ENCODE measurements at regions not wholly inside any gene's neighbourhood (a gene's known extent, or its start where the extent isn't known, plus 50 kb on each side); places are given as distances from the start of the nearest gene placed in this dataset.

- TF ChIP-seq, protein P1, sequence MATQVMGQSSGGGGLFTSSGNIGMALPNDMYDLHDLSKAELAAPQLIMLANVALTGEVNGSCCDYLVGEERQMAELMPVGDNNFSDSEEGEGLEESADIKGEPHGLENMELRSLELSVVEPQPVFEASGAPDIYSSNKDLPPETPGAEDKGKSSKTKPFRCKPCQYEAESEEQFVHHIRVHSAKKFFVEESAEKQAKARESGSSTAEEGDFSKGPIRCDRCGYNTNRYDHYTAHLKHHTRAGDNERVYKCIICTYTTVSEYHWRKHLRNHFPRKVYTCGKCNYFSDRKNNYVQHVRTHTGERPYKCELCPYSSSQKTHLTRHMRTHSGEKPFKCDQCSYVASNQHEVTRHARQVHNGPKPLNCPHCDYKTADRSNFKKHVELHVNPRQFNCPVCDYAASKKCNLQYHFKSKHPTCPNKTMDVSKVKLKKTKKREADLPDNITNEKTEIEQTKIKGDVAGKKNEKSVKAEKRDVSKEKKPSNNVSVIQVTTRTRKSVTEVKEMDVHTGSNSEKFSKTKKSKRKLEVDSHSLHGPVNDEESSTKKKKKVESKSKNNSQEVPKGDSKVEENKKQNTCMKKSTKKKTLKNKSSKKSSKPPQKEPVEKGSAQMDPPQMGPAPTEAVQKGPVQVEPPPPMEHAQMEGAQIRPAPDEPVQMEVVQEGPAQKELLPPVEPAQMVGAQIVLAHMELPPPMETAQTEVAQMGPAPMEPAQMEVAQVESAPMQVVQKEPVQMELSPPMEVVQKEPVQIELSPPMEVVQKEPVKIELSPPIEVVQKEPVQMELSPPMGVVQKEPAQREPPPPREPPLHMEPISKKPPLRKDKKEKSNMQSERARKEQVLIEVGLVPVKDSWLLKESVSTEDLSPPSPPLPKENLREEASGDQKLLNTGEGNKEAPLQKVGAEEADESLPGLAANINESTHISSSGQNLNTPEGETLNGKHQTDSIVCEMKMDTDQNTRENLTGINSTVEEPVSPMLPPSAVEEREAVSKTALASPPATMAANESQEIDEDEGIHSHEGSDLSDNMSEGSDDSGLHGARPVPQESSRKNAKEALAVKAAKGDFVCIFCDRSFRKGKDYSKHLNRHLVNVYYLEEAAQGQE (IDR thresholded peaks at IDR 0.05; ENCODE audit: insufficient read depth in 1 of 2, low read depth in 2 of 2, low read length in 1 of 2), result no peak
- TF ChIP-seq, protein P2, sequence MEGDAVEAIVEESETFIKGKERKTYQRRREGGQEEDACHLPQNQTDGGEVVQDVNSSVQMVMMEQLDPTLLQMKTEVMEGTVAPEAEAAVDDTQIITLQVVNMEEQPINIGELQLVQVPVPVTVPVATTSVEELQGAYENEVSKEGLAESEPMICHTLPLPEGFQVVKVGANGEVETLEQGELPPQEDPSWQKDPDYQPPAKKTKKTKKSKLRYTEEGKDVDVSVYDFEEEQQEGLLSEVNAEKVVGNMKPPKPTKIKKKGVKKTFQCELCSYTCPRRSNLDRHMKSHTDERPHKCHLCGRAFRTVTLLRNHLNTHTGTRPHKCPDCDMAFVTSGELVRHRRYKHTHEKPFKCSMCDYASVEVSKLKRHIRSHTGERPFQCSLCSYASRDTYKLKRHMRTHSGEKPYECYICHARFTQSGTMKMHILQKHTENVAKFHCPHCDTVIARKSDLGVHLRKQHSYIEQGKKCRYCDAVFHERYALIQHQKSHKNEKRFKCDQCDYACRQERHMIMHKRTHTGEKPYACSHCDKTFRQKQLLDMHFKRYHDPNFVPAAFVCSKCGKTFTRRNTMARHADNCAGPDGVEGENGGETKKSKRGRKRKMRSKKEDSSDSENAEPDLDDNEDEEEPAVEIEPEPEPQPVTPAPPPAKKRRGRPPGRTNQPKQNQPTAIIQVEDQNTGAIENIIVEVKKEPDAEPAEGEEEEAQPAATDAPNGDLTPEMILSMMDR (IDR thresholded peaks at IDR 0.05), result no peak
- TF ChIP-seq SIN3A (IDR thresholded peaks at IDR 0.05; ENCODE audit: borderline replicate concordance, insufficient read depth, low read depth, low read length), result no peak
Observed at GRCh38 chr10:90417476-90418210, 440.2 kb downstream of the HTR7 start.

All from Panc1 (cell line).